ENCODE measurements at regions not wholly inside any gene's neighbourhood (a gene's known extent, or its start where the extent isn't known, plus 50 kb on each side); places are given as distances from the start of the nearest gene placed in this dataset.
A peak's percentile ranks its signal among the peaks of the same experiment; 100 is the strongest.
"Not testable (repeated sequence)": the region's sequence is repeated elsewhere in the genome, so short reads cannot be mapped to it uniquely, and the experiment has no call there.

GRCh38 chr1:221972276-221973235 is 230.7 kb upstream of the DUSP10 start:
- H3K9me3 Mint-ChIP-seq, result no peaks in the 10 kb centered on the region
- no peaks in the 10 kb centered on the region for H3K36me3 Mint-ChIP-seq
- no peaks in the 10 kb centered on the region for H3K27me3 Mint-ChIP-seq
- DNase-seq (no peak), ATAC-seq (replicated peaks) (no peak)
- no peak overlapping the region for H3K4me3 Mint-ChIP-seq
- no peaks in the 10 kb centered on the region for H3K4me1 Mint-ChIP-seq
- peak overlapping the region; percentile 6 for H3K27ac Mint-ChIP-seq

GRCh38 chr1:221971035-221971434 is 229.1 kb upstream of the DUSP10 start:
- ATAC-seq (replicated peaks); H3K27ac Mint-ChIP-seq; H3K36me3 Mint-ChIP-seq; H3K9me3 Mint-ChIP-seq; DNase-seq; H3K4me3 Mint-ChIP-seq; H3K4me1 Mint-ChIP-seq; H3K27me3 Mint-ChIP-seq: not testable (repeated sequence)

GRCh38 chr1:221969298-221969858 is 227.5 kb upstream of the DUSP10 start:
- not testable (repeated sequence) for H3K9me3 Mint-ChIP-seq; H3K4me1 Mint-ChIP-seq; H3K27me3 Mint-ChIP-seq; H3K27ac Mint-ChIP-seq; H3K4me3 Mint-ChIP-seq; ATAC-seq (replicated peaks); DNase-seq; H3K36me3 Mint-ChIP-seq

- not testable (repeated sequence) for H3K27ac Mint-ChIP-seq; H3K4me3 Mint-ChIP-seq; ATAC-seq (replicated peaks)
These were observed 225.6 kb upstream of the DUSP10 start for GRCh38 chr1:221967538-221967937.

GRCh38 chr1:221966888-221967287 is 225.0 kb upstream of the DUSP10 start:
- H3K9me3 Mint-ChIP-seq; H3K4me1 Mint-ChIP-seq; DNase-seq; H3K27ac Mint-ChIP-seq; H3K27me3 Mint-ChIP-seq; ATAC-seq (replicated peaks); H3K36me3 Mint-ChIP-seq; H3K4me3 Mint-ChIP-seq: not testable (repeated sequence)

More at GRCh38 chr1:221967538-221967937, 225.6 kb upstream of the DUSP10 start:
- H3K36me3 Mint-ChIP-seq, DNase-seq, H3K27me3 Mint-ChIP-seq, H3K9me3 Mint-ChIP-seq, H3K4me1 Mint-ChIP-seq: not testable (repeated sequence)

GRCh38 chr1:221965891-221966290 is 224.0 kb upstream of the DUSP10 start:
- H3K4me3 Mint-ChIP-seq; ATAC-seq (replicated peaks); H3K27ac Mint-ChIP-seq; H3K27me3 Mint-ChIP-seq; H3K9me3 Mint-ChIP-seq; H3K36me3 Mint-ChIP-seq; DNase-seq: not testable (repeated sequence)
- H3K4me1 Mint-ChIP-seq, result peaks cover 7 to 12% of the 10 kb centered on the region in 2 donors

- ATAC-seq (replicated peaks) (no peak), DNase-seq (no peak)
- peaks cover 0 to 3% of the 10 kb centered on the region in 2 donors for H3K9me3 Mint-ChIP-seq
- peaks cover 9 to 18% of the 10 kb centered on the region in 2 donors for H3K4me1 Mint-ChIP-seq
- no peaks in the 10 kb centered on the region for H3K27me3 Mint-ChIP-seq
- no peak overlapping the region for H3K4me3 Mint-ChIP-seq
- H3K27ac Mint-ChIP-seq, result no peak overlapping the region
- H3K36me3 Mint-ChIP-seq, result no peaks in the 10 kb centered on the region
These were observed 223.4 kb upstream of the DUSP10 start for GRCh38 chr1:221965252-221965651.

- Mint-ChIP-seq H3K4me1 (peaks cover 9 to 18% of the 10 kb centered on the region in 2 donors), H3K9me3 (peaks cover 0 to 3% of the 10 kb centered on the region in 2 donors), H3K4me3 (no peak overlapping the region), H3K36me3 (no peaks in the 10 kb centered on the region), H3K27ac (no peak overlapping the region), H3K27me3 (no peaks in the 10 kb centered on the region)
- DNase-seq, result no peak
- ATAC-seq (replicated peaks), result peak; percentile 57 to 61
These were observed 221.9 kb upstream of the DUSP10 start for GRCh38 chr1:221963742-221964141.

GRCh38 chr1:221962385-221962784 is 220.5 kb upstream of the DUSP10 start:
- DNase-seq (no peak), ATAC-seq (replicated peaks) (no peak)
- Mint-ChIP-seq H3K4me1 (peaks cover 13 to 24% of the 10 kb centered on the region in 2 donors), H3K9me3 (peaks cover 0 to 3% of the 10 kb centered on the region in 2 donors), H3K4me3 (no peak overlapping the region), H3K36me3 (no peaks in the 10 kb centered on the region), H3K27ac (peak overlapping the region; percentile 76), H3K27me3 (no peaks in the 10 kb centered on the region)

GRCh38 chr1:221961532-221962292 is 219.8 kb upstream of the DUSP10 start:
- peaks cover 0 to 5% of the 10 kb centered on the region in 2 donors for H3K36me3 Mint-ChIP-seq
- peak; percentile 14 for DNase-seq
- peak; percentile 91 for ATAC-seq (replicated peaks)
- H3K27ac Mint-ChIP-seq, result peak overlapping the region; percentile 76
- H3K4me3 Mint-ChIP-seq, result peak overlapping the region; percentile 21 to 33
- peaks cover 13 to 24% of the 10 kb centered on the region in 2 donors for H3K4me1 Mint-ChIP-seq
- H3K27me3 Mint-ChIP-seq, result no peaks in the 10 kb centered on the region
- H3K9me3 Mint-ChIP-seq, result peaks cover 0 to 1% of the 10 kb centered on the region in 2 donors

GRCh38 chr1:221958161-221958562 is 216.3 kb upstream of the DUSP10 start:
- peaks cover 17 to 24% of the 10 kb centered on the region in 2 donors for H3K4me1 Mint-ChIP-seq
- not testable (repeated sequence) for H3K4me3 Mint-ChIP-seq, H3K27me3 Mint-ChIP-seq, H3K9me3 Mint-ChIP-seq, H3K36me3 Mint-ChIP-seq
- peak; percentile 33 to 48 for ATAC-seq (replicated peaks)
- DNase-seq, result peak; percentile 17
- H3K27ac Mint-ChIP-seq, result peak overlapping the region; percentile 1

- H3K4me3 Mint-ChIP-seq; ATAC-seq (replicated peaks); DNase-seq; H3K9me3 Mint-ChIP-seq; H3K36me3 Mint-ChIP-seq; H3K27me3 Mint-ChIP-seq; H3K27ac Mint-ChIP-seq: not testable (repeated sequence)
- peaks cover 19 to 24% of the 10 kb centered on the region in 2 donors for H3K4me1 Mint-ChIP-seq
These were observed 215.5 kb upstream of the DUSP10 start for GRCh38 chr1:221957350-221957749.

GRCh38 chr1:221949996-221950395 is 208.1 kb upstream of the DUSP10 start:
- Mint-ChIP-seq H3K9me3 (peaks cover 3 to 6% of the 10 kb centered on the region in 2 donors), H3K4me1 (peaks cover 0 to 2% of the 10 kb centered on the region in 2 donors), H3K36me3 (peaks cover 0 to under 1% of the 10 kb centered on the region in 2 donors), H3K27me3 (peaks cover 0 to 7% of the 10 kb centered on the region in 2 donors), H3K27ac (no peak overlapping the region), H3K4me3 (no peak overlapping the region)
- ATAC-seq (replicated peaks) (no peak), DNase-seq (no peak)

GRCh38 chr1:221948459-221948858 is 206.6 kb upstream of the DUSP10 start:
- peaks cover 5 to 7% of the 10 kb centered on the region in 2 donors for H3K36me3 Mint-ChIP-seq
- H3K27ac Mint-ChIP-seq, result no peak overlapping the region
- H3K9me3 Mint-ChIP-seq, result peaks cover 8 to 14% of the 10 kb centered on the region in 2 donors
- DNase-seq, result no peak
- no peaks in the 10 kb centered on the region for H3K27me3 Mint-ChIP-seq
- H3K4me1 Mint-ChIP-seq, result peaks cover 0 to 2% of the 10 kb centered on the region in 2 donors
- no peak for ATAC-seq (replicated peaks)
- no peak overlapping the region for H3K4me3 Mint-ChIP-seq
